ENCODE measurements at regions not wholly inside any gene's neighbourhood (a gene's known extent, or its start where the extent isn't known, plus 50 kb on each side); places are given as distances from the start of the nearest gene placed in this dataset.

DNA sequence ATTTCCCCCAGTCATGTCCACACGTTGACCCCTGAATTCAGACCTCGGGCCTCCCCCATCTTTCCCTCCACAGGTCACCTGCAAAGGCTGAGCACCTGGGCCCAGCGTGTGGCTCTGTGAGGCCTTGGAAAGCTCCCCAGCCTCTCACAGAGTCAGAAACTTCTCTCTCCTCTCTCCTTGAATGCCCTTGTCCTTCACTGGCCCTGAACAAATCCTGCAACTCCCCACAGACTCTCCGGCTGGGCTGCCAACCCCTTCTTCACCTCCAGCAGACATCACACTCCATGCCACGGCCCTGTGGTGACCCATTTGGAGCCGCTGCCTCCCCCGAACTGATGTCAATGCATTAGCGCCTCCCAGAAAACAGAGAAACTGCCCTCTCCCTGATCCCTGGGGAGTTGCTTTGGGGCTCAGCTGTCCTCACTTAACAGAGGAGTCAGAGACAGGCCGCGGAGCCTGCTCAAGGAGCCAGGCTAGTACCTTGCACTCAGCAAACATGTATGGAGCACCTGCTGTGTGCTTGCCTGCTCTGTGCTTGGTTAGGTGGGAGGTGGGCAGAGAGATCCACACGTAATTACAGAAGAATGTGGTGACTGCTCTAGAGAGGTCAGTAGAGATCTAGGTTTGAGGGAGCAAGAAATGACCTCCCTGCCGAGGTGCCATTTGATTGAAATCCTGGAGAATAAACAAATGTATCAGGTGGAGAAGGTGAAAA lies 99.2 kb upstream of the PWP1 start:
- Histone ChIP-seq H3K36me3 (ENCODE audit: control insufficient read depth in 2 of 2, extremely low read depth in 1 of 2, insufficient read depth in 2 of 2, low read length in 2 of 2) (no peaks in the 10 kb centered on the region), H4K20me1 (replicated peaks; ENCODE audit: control insufficient read depth, extremely low read depth, insufficient read depth, low read length) (no peaks in the 10 kb centered on the region), H3K9me1 (replicated peaks; ENCODE audit: control insufficient read depth, extremely low read depth, insufficient read depth, low read length) (no peaks in the 10 kb centered on the region), H3K27ac (ENCODE audit: insufficient read depth, low read depth, low read length) (no peak overlapping the region), H3K27me3 (ENCODE audit: control insufficient read depth in 2 of 2, insufficient read depth in 2 of 2, low read length in 2 of 2) (peaks cover 2 to 8% of the 10 kb centered on the region in 2 experiments), H3K79me2 (ENCODE audit: control insufficient read depth, insufficient read depth, low read length) (no peaks in the 10 kb centered on the region), H3K4me2 (ENCODE audit: insufficient read depth, low read length) (no peak overlapping the region), H2AFZ (ENCODE audit: low read depth, low read length) (no peak overlapping the region), H3K9ac (replicated peaks; ENCODE audit: extremely low read depth, insufficient read depth, low read length) (no peak overlapping the region), H3K4me1 (ENCODE audit: control insufficient read depth, extremely low read depth, insufficient read depth, low read length) (no peaks in the 10 kb centered on the region), H3K9me3 (replicated peaks; ENCODE audit: control insufficient read depth, insufficient read depth, low read length) (no peaks in the 10 kb centered on the region), H3K4me3 (replicated peaks in 1 of 3; ENCODE audit: insufficient read depth in 1 of 3, low read depth in 1 of 3, low read length in 3 of 3) (no peak overlapping the region)
- ChIA-PET CTCF (no interaction called here), POLR2A (no interaction called here)
- dilution Hi-C loops (cut with MboI; ENCODE audit: extremely low pct_ligation_motif_present, low sequenced_read_pairs): no loop called here
- intact Hi-C loops (cut with micrococcal nuclease): no loop called here
- FAIRE-seq: no peak
- TF ChIP-seq FOS (IDR thresholded peaks at IDR 0.05; ENCODE audit: borderline replicate concordance, insufficient read depth, low read length): no peak
- TF ChIP-seq MYC (IDR thresholded peaks at IDR 0.05; ENCODE audit: low read depth, low read length): no peak
- no peak for TF ChIP-seq POLR2AphosphoS5 (IDR thresholded peaks at IDR 0.05; ENCODE audit: insufficient read depth, low read depth, low read length)
- no peak for TF ChIP-seq JUN (IDR thresholded peaks at IDR 0.05; ENCODE audit: borderline replicate concordance, insufficient read depth, insufficient read length, low read depth)
- TF ChIP-seq, protein P1, sequence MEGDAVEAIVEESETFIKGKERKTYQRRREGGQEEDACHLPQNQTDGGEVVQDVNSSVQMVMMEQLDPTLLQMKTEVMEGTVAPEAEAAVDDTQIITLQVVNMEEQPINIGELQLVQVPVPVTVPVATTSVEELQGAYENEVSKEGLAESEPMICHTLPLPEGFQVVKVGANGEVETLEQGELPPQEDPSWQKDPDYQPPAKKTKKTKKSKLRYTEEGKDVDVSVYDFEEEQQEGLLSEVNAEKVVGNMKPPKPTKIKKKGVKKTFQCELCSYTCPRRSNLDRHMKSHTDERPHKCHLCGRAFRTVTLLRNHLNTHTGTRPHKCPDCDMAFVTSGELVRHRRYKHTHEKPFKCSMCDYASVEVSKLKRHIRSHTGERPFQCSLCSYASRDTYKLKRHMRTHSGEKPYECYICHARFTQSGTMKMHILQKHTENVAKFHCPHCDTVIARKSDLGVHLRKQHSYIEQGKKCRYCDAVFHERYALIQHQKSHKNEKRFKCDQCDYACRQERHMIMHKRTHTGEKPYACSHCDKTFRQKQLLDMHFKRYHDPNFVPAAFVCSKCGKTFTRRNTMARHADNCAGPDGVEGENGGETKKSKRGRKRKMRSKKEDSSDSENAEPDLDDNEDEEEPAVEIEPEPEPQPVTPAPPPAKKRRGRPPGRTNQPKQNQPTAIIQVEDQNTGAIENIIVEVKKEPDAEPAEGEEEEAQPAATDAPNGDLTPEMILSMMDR (IDR thresholded peaks at IDR 0.05; ENCODE audit: extremely low read depth in 1 of 2, insufficient read depth in 1 of 2, low read depth in 1 of 2, low read length in 2 of 2): no peak
- TF ChIP-seq, protein P2, sequence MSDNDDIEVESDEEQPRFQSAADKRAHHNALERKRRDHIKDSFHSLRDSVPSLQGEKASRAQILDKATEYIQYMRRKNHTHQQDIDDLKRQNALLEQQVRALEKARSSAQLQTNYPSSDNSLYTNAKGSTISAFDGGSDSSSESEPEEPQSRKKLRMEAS (IDR thresholded peaks at IDR 0.05; ENCODE audit: insufficient read depth, insufficient read length): no peak
- no peak for TF ChIP-seq EZH2 (IDR thresholded peaks at IDR 0.05; ENCODE audit: borderline replicate concordance, low read depth, low read length, severe bottlenecking)
- no peak for TF ChIP-seq POLR2A (IDR thresholded peaks at IDR 0.05; ENCODE audit: low read depth, low read length)
- no peak for TF ChIP-seq GATA2 (IDR thresholded peaks at IDR 0.05; ENCODE audit: insufficient read depth, insufficient read length, low read depth, low read length)
- no peak for DNase-seq (ENCODE audit: low read depth, low spot score)
- BruUV-seq (replicated peaks): no TSS peak
